HL-60 (cell line): ENCODE measurements at regions not wholly inside any gene's neighbourhood (a gene's known extent, or its start where the extent isn't known, plus 50 kb on each side); places are given as distances from the start of the nearest gene placed in this dataset.

Experiments used
- DNase-seq, 2 experiments: peaks; one replicate each; pipeline ENCODE4 v3.0.0-alpha.2; 2010 to 2020; ENCODE audit warnings: low read depth in 1 of 2, low spot score in 1 of 2
- H3K27ac ChIP-seq: fragments of 250-450 bp; sonication (Bioruptor Pico); replicated peaks from 2 replicates; pipeline ENCODE4 v1.5.1; 2020; ENCODE audit warnings: mild to moderate bottlenecking, moderate library complexity
- H3K27me3 ChIP-seq: fragments of 250-450 bp; sonication (Bioruptor Pico); 2 replicates; pipeline ENCODE4 v1.5.1; 2021; ENCODE audit warnings: mild to moderate bottlenecking, moderate library complexity; ENCODE audit not compliant: insufficient read depth, poor library complexity, severe bottlenecking
- H3K4me3 ChIP-seq: replicated peaks from 2 replicates; pipeline ENCODE4 v1.5.1; 2011; ENCODE audit warnings: mild to moderate bottlenecking, control low read depth, low read length; ENCODE audit not compliant: insufficient read depth
- CTCF ChIP-seq: IDR thresholded peaks from one replicate; pipeline ENCODE4 v1.5.1; 2011; ENCODE audit warnings: low read length, control low read depth, inconsistent platforms; ENCODE audit not compliant: insufficient read depth
- GABPA ChIP-seq: IDR thresholded peaks from 2 replicates; pipeline ENCODE4 v1.6.1; 2012; ENCODE audit warnings: low read depth
- POLR2AphosphoS5 ChIP-seq: IDR thresholded peaks from 2 replicates; pipeline ENCODE4 v1.6.1; 2012; ENCODE audit warnings: low read depth
- REST ChIP-seq: IDR thresholded peaks from 2 replicates; pipeline ENCODE4 v1.6.1; 2012; ENCODE audit warnings: low read depth; ENCODE audit not compliant: insufficient replicate concordance
- SPI1 ChIP-seq: IDR thresholded peaks from 2 replicates; pipeline ENCODE4 v1.6.1; 2012; ENCODE audit warnings: low read depth, mild to moderate bottlenecking, borderline replicate concordance

- no peak for DNase-seq
- TF ChIP-seq POLR2AphosphoS5 (no peak), CTCF (no peak), REST (no peak), GABPA (no peak), SPI1 (no peak)
- H3K27ac ChIP-seq = no peak overlapping the region
- H3K27me3 ChIP-seq = no peaks in the 10 kb centered on the region
- no peak overlapping the region for H3K4me3 ChIP-seq
These were observed 463.9 kb upstream of the PROX1 start for GRCh38 chr1:213523781-213524398.

- TF ChIP-seq POLR2AphosphoS5 (no peak), CTCF (no peak), REST (no peak), SPI1 (no peak), GABPA (no peak)
- H3K27ac ChIP-seq = no peak overlapping the region
- DNase-seq = no peak
- H3K27me3 ChIP-seq = no peaks in the 10 kb centered on the region
- no peak overlapping the region for H3K4me3 ChIP-seq
These were observed 461.5 kb upstream of the PROX1 start for GRCh38 chr1:213526306-213526705.

DNA sequence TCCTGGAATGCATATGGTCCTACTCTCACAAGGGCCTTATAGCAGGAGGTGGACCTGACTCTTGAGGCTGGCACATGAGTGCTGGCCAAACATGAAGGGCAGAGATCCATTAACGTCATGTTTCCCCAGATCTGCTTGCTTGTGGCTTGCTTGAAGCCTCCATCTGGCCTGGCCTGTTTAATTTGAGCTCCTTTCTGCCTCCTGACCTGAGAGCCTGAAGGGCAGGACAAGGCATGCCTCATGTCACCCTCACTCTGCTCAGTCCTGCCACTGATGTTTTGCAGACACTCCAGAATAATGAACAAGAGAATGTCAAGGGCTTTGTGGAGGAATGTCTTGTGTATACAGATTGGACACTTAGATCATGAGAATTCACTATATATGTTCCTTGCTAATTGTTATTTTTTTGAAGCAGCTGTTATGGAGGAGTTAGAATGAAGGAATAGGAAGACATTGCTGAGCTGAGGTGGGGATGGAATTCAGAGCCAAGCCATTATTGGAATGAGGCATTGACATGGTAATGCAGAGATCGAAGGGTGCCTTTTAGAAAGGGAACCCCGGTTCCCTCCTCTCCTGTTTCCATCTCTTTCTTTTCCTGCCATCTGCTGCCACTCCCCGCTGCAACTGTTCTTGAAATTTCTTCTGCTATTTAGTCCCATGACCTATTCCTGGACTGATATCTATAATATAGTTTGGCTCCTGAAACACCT is 457.0 kb upstream of the PROX1 start:
- H3K4me3 ChIP-seq = no peak overlapping the region
- no peak overlapping the region for H3K27ac ChIP-seq
- no peaks in the 10 kb centered on the region for H3K27me3 ChIP-seq
- no peak for DNase-seq
- no peak for TF ChIP-seq REST
- TF ChIP-seq SPI1 = no peak
- TF ChIP-seq GABPA = no peak
